ENCODE measurements at regions not wholly inside any gene's neighbourhood (a gene's known extent, or its start where the extent isn't known, plus 50 kb on each side); places are given as distances from the start of the nearest gene placed in this dataset.

- TF ChIP-seq POLR2A (IDR thresholded peaks at IDR 0.05; ENCODE audit: low read length) (no peak), GATA1 (IDR thresholded peaks at IDR 0.05; ENCODE audit: low read depth, low read length) (no peak)
Observed at GRCh38 chr6:112535816-112536215, 188.7 kb downstream of the RFPL4B start.
